ENCODE measurements at regions not wholly inside any gene's neighbourhood (a gene's known extent, or its start where the extent isn't known, plus 50 kb on each side); places are given as distances from the start of the nearest gene placed in this dataset.

DNA sequence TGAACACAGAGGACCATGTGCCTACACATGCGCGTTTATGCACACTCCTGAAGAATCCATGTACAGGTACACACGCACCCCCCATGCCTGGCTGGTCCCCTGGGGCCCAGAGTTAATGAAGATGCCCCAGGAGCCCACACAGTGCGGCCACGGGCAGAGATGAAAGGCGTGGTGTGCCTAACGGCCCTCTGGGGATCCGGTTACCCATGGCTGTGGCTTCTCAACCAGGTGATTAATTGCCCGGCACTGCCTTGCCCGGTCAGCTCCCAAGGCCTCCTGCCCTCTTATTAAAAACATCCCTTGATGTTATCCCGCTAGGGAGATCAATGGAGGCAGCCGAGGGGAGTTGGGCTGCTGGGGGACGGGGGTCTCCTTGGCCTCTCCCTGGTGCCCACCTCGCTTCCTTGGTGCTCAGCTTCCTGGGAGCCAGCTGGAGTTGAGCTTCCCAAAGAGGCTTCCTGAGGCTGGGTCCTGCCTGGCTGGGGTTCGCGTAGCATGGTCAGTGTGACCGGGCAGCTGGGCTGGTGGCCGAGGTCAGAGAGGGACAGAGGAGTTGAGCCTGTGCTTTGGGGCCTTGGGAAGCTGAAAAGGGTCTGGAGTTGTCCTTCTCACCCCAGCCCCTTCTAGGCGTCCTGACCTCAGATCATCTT is 75.0 kb upstream of the WNT4 start:
- no peak for TF ChIP-seq ZKSCAN1 (IDR thresholded peaks at IDR 0.05; ENCODE audit: low read length)
- TF ChIP-seq CTCF (CRISPR knock-in tag; IDR thresholded peaks at IDR 0.05), result no peak

All from HepG2 (cell line).